HG03280 (cell line): ENCODE measurements at regions not wholly inside any gene's neighbourhood (a gene's known extent, or its start where the extent isn't known, plus 50 kb on each side); places are given as distances from the start of the nearest gene placed in this dataset.
"Not testable (repeated sequence)": the region's sequence is repeated elsewhere in the genome, so short reads cannot be mapped to it uniquely, and the experiment has no call there.

Experiments
- ATAC-seq: cut with Tn5 transposase; IDR thresholded peaks from one replicate; pipeline ENCODE4 v1.9.1; 2021; ENCODE audit warnings: mild to moderate bottlenecking, moderate library complexity; ENCODE audit not compliant: unreplicated experiment

- no peak for ATAC-seq
Measured at GRCh38 chr3:147160984-147161383, 245.4 kb downstream of the ZIC4 start.

GRCh38 chr3:147159141-147159540, 247.2 kb downstream of the ZIC4 start:
- no peak for ATAC-seq

DNA sequence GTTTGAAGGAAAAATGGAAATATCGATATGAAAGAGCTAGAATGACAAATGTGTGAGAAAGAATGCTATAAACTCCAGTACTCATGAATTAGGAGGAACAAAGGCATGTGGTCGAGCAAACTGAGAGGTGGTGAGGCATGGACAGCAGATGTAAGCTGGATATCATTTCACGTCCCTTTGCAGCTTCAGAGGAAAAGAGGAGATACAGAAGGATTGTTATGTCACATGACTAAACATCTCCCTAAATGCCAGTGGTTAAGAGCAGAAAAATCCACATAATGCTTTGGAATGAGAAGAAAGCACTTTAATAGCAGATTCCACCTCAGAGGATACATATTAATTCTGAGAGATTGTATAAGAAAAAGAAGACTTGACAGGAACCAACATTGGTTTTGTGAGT, 248.7 kb downstream of the ZIC4 start:
- ATAC-seq: no peak

- ATAC-seq: not testable (repeated sequence)
Measured at GRCh38 chr3:147154988-147155387, 251.4 kb downstream of the ZIC4 start.

- no peak for ATAC-seq
Measured at GRCh38 chr3:147153830-147154539, 252.4 kb downstream of the ZIC4 start.

DNA sequence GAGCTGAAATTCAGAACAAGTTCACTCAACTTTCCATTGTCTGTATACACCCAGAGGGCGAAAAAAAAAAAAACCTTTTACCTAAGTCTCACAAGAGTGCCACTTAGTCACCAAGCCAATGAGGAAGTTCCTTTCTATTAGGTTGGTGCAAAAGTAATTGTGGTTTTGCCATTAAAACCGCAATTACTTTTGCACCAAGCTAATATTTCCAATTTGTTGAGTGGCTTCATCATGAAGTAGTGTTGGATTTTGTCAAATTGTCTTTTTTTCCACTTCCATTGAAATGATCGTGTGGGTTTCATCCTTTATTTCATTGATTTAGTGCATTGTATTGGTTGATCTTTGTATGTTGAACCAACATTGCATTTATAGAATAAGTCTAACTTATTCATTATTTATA, 253.9 kb downstream of the ZIC4 start:
- no peak for ATAC-seq

GRCh38 chr3:147141516-147142288, 264.6 kb downstream of the ZIC4 start:
- ATAC-seq: no peak

DNA sequence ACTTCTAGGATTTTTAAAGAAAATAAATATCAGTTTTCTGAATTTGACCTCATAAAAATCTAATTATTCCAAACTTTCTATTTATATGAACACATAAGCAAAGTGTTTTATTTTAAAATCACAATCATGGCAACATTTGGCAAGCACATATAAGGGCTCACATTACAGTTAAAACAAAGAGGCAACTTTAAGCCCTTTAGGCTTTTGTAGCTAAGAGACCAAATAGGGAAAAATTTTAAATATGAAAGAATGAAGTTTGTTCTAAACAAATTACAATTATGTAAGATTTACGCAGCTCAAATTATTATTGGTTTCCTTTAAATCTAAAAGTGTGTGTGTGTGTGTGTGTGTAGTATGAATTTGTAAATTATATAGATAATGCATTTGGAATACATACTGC, 267.0 kb downstream of the ZIC4 start:
- no peak for ATAC-seq

DNA sequence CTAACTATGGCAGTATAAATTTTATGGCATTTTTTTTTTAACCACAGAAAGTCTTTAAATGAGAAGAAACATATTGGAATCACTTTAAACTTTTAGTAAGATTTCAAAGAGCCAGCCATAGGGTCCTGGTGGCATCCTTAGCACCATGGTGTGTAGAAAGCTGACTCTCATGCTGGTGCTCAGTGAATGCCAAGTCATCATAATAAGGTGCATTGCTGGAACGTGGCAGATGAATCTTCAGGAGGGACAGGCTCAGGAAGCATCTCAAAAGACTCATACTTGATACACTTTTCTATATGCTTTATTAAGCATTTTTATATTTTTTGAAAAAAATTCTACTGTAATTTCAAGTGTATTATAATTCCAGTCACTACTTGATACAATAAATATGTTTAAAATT, 274.2 kb downstream of the ZIC4 start:
- ATAC-seq: no peak

DNA sequence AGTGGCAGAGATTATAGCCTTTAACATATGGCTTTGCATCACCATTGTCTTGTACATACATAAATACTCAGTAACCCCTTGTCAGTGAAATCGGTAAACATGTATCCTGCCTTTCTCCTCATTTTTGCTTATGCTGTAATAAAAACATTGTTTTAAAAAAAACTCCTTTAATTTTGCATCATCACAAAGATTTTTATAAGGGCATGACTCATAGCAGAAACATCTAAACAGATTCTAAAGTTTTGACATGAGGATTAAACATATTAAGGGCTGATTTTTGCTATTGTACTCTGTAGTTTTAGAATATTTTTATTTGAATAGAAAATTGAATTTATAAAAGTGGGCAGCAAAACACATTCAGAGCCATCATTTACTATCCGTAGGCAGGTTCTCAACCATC, 275.9 kb downstream of the ZIC4 start:
- ATAC-seq: no peak

GRCh38 chr3:147129665-147130064, 276.7 kb downstream of the ZIC4 start:
- no peak for ATAC-seq

GRCh38 chr3:147122350-147122749, 284.0 kb downstream of the ZIC4 start:
- ATAC-seq: no peak

- ATAC-seq: no peak
Measured at GRCh38 chr3:147119989-147120388, 286.4 kb downstream of the ZIC4 start.

GRCh38 chr3:147119346-147119745, 287.0 kb downstream of the ZIC4 start:
- no peak for ATAC-seq

- ATAC-seq: no peak
Measured at GRCh38 chr3:147118611-147119010, 287.7 kb downstream of the ZIC4 start.

- ATAC-seq: no peak
Measured at GRCh38 chr3:147117631-147118030, 288.7 kb downstream of the ZIC4 start.

DNA sequence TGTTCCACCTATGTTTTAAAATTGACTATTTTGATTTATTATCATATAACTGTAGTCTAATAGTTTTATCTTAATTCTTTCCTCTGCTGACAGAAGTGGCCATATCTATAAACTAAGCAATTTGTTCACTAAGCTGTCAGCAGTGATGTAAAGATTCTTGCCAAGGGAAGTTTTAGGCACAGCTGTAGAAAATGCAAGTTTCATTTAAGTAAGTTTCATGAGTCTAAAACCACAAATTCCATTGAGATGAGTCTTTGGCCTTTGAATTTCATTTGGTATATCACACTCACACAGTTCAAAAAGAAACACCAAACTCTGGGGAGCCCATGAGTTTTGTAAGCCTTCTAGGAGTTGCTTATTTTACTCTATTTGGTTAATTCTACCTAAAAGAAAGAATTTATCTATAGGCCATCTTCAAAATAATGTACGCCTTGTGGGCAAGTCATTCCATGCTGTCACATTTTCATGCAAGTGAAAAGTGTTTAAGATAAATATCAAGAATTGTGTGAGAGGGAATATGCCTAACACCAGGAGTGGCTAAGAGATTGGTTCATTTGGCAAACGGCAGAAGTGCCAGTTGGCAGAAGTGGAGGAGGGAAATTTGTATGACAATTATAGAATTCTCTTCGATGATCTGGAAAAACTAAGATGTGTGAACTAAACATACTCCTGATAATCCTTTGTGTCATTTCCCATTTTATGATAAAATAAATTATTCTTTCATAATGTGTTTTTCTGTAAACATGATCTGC, 292.9 kb downstream of the ZIC4 start:
- ATAC-seq: no peak

DNA sequence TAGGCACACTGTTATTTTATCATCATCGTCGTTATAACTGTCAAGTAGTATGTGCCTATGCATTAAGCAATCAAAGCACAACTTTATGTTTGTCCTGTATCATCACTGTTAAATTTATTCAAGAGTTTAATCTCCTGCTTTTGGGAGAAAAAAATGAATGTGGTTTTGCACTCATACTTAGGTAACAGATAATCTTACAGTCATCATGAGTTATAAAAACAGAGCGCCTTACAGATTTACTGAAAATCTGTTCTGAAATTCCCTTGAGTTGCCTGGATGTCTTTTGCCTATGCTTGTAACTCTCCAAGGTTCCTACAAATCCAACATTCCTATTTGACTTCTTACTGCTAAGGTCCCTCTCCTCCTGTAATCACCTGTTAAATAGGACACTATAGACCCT, 307.3 kb downstream of the ZIC4 start:
- ATAC-seq: no peak

DNA sequence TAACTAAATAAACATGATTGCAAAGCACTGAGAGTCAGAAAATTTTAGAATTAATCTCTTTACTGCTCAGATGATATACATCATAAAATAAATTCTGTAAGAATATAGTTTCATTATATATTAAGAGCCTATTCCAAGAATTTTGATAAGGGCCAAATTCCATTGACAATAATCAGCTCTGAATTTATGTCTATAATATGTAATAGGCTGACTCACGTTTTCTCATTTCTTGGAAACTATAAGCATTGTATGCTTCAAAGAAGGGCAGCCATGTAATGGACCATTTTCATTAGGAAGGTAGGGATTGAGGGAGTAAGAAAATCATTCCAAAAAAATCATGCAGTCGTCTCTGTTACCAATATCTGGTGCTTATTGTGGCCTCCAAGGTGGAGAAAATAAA, 315.9 kb downstream of the ZIC4 start:
- ATAC-seq: no peak

DNA sequence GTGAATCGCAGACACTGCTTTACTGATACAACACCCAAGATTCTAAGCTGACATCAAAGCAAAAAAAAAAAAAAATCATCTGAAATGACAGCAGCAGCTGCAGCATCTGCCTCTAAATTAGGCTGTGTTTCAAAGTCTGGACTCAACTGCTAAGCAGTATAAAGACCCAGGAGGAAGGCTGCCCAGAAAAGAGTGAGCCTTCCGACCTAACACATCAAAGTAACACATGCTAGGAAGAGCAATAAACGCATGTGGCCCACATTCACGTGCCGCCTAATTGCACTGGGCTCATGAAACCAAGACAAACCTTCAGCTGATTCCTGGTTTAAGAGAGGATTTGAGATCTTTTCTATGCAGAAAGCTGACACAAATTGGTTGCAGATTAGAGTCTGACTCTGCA, 317.1 kb downstream of the ZIC4 start:
- no peak for ATAC-seq

GRCh38 chr3:147059500-147059899, 346.8 kb downstream of the ZIC4 start:
- not testable (repeated sequence) for ATAC-seq

- no peak for ATAC-seq
Measured at GRCh38 chr3:147049821-147050220, 356.5 kb downstream of the ZIC4 start.
